Parathyroid adenoma (tissue), 2 donors: ENCODE measurements at regions not wholly inside any gene's neighbourhood (a gene's known extent, or its start where the extent isn't known, plus 50 kb on each side); places are given as distances from the start of the nearest gene placed in this dataset.

Experiments used
- H2AFZ ChIP-seq: fragments of 300-600 bp; sonication (generic); one replicate; pipeline ENCODE4 v1.7.0; 2017; ENCODE audit warnings: antibody characterized with exemption, mild to moderate bottlenecking
- H3K27ac ChIP-seq: fragments of 300-600 bp; sonication (generic); one replicate; pipeline ENCODE4 v1.7.0; 2017
- H3K27me3 ChIP-seq: fragments of 300-600 bp; sonication (generic); one replicate; pipeline ENCODE4 v1.7.0; 2017; ENCODE audit warnings: low read length; ENCODE audit not compliant: control insufficient read depth, insufficient read depth
- H3K36me3 ChIP-seq: fragments of 300-600 bp; sonication (generic); one replicate; pipeline ENCODE4 v1.7.0; 2017; ENCODE audit warnings: low read length; ENCODE audit not compliant: control insufficient read depth, insufficient read depth
- H3K4me1 ChIP-seq: fragments of 300-600 bp; sonication (generic); one replicate; pipeline ENCODE4 v1.7.0; 2017; ENCODE audit warnings: control low read depth
- H3K4me2 ChIP-seq: fragments of 300-600 bp; sonication (generic); one replicate; pipeline ENCODE4 v1.7.0; 2017; ENCODE audit warnings: low read length
- H3K4me3 ChIP-seq: fragments of 300-600 bp; sonication (generic); one replicate; pipeline ENCODE4 v1.7.0; 2017; ENCODE audit warnings: low read depth, low read length
- H3K79me2 ChIP-seq: fragments of 300-600 bp; sonication (generic); one replicate; pipeline ENCODE4 v1.7.0; 2017; ENCODE audit warnings: control low read depth
- H3K9ac ChIP-seq: fragments of 300-600 bp; sonication (generic); one replicate; pipeline ENCODE4 v1.7.0; 2017; ENCODE audit warnings: mild to moderate bottlenecking
- H3K9me3 ChIP-seq: fragments of 300-600 bp; sonication (generic); one replicate; pipeline ENCODE4 v1.7.0; 2017; ENCODE audit warnings: low read length; ENCODE audit not compliant: control insufficient read depth
- CTCF ChIP-seq: fragments of 300-600 bp; sonication (generic); IDR thresholded peaks from one replicate; pipeline ENCODE4 v1.7.0; 2017; ENCODE audit warnings: antibody characterized with exemption, mild to moderate bottlenecking
- donor health status: primary hyperparathyroidism.

GRCh38 chr16:63241497-63242028 is 1205.3 kb upstream of the CDH8 start:
- no peaks in the 10 kb centered on the region for H3K36me3 ChIP-seq
- H3K79me2 ChIP-seq = no peaks in the 10 kb centered on the region
- no peak overlapping the region for H3K9ac ChIP-seq
- no peak for TF ChIP-seq CTCF
- no peak overlapping the region for H3K4me3 ChIP-seq
- H3K4me2 ChIP-seq = no peak overlapping the region
- no peaks in the 10 kb centered on the region for H3K9me3 ChIP-seq
- H2AFZ ChIP-seq = no peak overlapping the region
- H3K4me1 ChIP-seq = no peaks in the 10 kb centered on the region
- H3K27ac ChIP-seq = no peak overlapping the region
- no peaks in the 10 kb centered on the region for H3K27me3 ChIP-seq

- Histone ChIP-seq H3K4me2 (no peak overlapping the region), H2AFZ (no peak overlapping the region), H3K4me3 (no peak overlapping the region), H3K27me3 (no peaks in the 10 kb centered on the region), H3K4me1 (no peaks in the 10 kb centered on the region), H3K9me3 (no peaks in the 10 kb centered on the region), H3K27ac (no peak overlapping the region), H3K79me2 (no peaks in the 10 kb centered on the region), H3K36me3 (no peaks in the 10 kb centered on the region), H3K9ac (no peak overlapping the region)
- no peak for TF ChIP-seq CTCF
Observed at GRCh38 chr16:63239065-63239570, 1202.9 kb upstream of the CDH8 start.

GRCh38 chr16:63230421-63231040 is 1194.3 kb upstream of the CDH8 start:
- no peaks in the 10 kb centered on the region for H3K36me3 ChIP-seq
- no peaks in the 10 kb centered on the region for H3K79me2 ChIP-seq
- no peak overlapping the region for H3K4me2 ChIP-seq
- no peak for TF ChIP-seq CTCF
- no peaks in the 10 kb centered on the region for H3K9me3 ChIP-seq
- H3K9ac ChIP-seq = no peak overlapping the region
- no peaks in the 10 kb centered on the region for H3K27me3 ChIP-seq
- no peak overlapping the region for H2AFZ ChIP-seq
- H3K27ac ChIP-seq = no peak overlapping the region
- no peak overlapping the region for H3K4me3 ChIP-seq
- no peaks in the 10 kb centered on the region for H3K4me1 ChIP-seq

DNA sequence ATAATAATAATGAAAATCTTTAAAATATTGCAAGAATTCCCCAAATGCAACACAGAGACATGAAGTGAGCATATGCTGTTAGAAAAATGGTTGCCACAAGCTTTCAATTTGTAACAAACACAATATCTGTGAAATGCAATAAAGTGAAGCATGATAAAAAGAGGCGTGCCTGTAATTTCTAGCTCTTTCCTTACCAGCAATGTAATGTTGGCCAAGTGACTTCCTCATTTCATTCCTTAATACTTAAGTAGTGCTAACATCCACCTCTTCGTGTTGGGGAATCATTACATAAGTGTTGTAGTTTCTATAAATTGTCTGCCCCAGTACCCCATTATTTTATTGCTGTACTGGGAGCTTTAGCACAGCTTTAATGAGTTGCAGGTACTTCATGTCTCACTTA is 1192.0 kb upstream of the CDH8 start:
- H3K79me2 ChIP-seq = no peaks in the 10 kb centered on the region
- no peak overlapping the region for H3K4me2 ChIP-seq
- no peaks in the 10 kb centered on the region for H3K27me3 ChIP-seq
- H3K4me1 ChIP-seq = no peaks in the 10 kb centered on the region
- H3K9me3 ChIP-seq = no peaks in the 10 kb centered on the region
- H2AFZ ChIP-seq = no peak overlapping the region
- no peaks in the 10 kb centered on the region for H3K36me3 ChIP-seq
- H3K27ac ChIP-seq = no peak overlapping the region
- no peak for TF ChIP-seq CTCF
- no peak overlapping the region for H3K4me3 ChIP-seq
- H3K9ac ChIP-seq = no peak overlapping the region

GRCh38 chr16:63223851-63224250 is 1187.6 kb upstream of the CDH8 start:
- H3K4me3 ChIP-seq = no peak overlapping the region
- no peaks in the 10 kb centered on the region for H3K4me1 ChIP-seq
- no peaks in the 10 kb centered on the region for H3K36me3 ChIP-seq
- no peak overlapping the region for H2AFZ ChIP-seq
- H3K9ac ChIP-seq = no peak overlapping the region
- H3K9me3 ChIP-seq = no peaks in the 10 kb centered on the region
- H3K27me3 ChIP-seq = no peaks in the 10 kb centered on the region
- no peak for TF ChIP-seq CTCF
- H3K79me2 ChIP-seq = no peaks in the 10 kb centered on the region
- no peak overlapping the region for H3K4me2 ChIP-seq
- H3K27ac ChIP-seq = no peak overlapping the region
